ENCODE measurements at regions not wholly inside any gene's neighbourhood (a gene's known extent, or its start where the extent isn't known, plus 50 kb on each side); places are given as distances from the start of the nearest gene placed in this dataset.

DNA sequence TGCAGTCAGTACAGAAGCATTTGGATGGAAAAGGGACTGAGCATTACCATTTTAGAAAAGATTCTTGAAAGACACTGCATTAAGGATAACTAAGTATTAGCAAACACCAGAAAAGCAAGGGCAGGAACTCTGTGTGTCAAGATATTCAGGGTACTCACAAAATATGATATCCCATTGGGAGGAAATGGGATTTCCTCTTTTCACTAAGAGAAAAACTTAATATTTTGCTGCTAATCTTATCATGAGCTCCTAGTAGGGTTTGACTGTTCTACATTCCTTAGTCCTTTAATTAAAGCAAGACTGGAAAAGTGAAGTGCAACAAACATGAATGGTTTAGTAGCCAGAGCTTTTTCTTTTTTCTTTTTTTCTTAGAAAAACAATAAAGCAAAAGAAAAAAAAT lies 305.9 kb upstream of the ADGRL4 start:
- intact Hi-C loops (cut with micrococcal nuclease; ENCODE audit: unreplicated experiment) (no loop called here), in situ Hi-C loops (cut with HindIII; ENCODE audit: low pct_unique_long_range_greater_than_20kb, low sequenced_read_pairs) (no loop called here)
- ATAC-seq (no peak), DNase-seq (ENCODE audit: low read depth, low spot score) (no peak)
- Histone ChIP-seq H3K9me3 (ENCODE audit: control insufficient read depth, insufficient read depth, low read depth, low read length) (no peaks in the 10 kb centered on the region), H3K27ac (ENCODE audit: low read length) (no peak overlapping the region), H3K36me3 (ENCODE audit: control insufficient read depth, insufficient read depth, low read length) (no peaks in the 10 kb centered on the region; the same call in 1 of the 2 replicates), H3K27me3 (ENCODE audit: control insufficient read depth, insufficient read depth, low read length) (no peaks in the 10 kb centered on the region), H3K4me3 (ENCODE audit: low read depth in 2 of 2, low read length in 2 of 2) (no peak overlapping the region), H3K4me1 (ENCODE audit: control insufficient read depth, insufficient read depth, low read length) (no peaks in the 10 kb centered on the region)
- ChIA-PET POLR2A (no interaction called here), CTCF (no interaction called here)
- no TSS peak for BruUV-seq (replicated peaks)
- TF ChIP-seq TCF7L2 (IDR thresholded peaks at IDR 0.05; ENCODE audit: low read depth, low read length) (no peak), SIN3A (IDR thresholded peaks at IDR 0.05; ENCODE audit: borderline replicate concordance, insufficient read depth, low read depth, low read length) (no peak), POLR2AphosphoS5 (IDR thresholded peaks at IDR 0.05; ENCODE audit: low read depth, low read length) (no peak)
- TF ChIP-seq, protein P1, sequence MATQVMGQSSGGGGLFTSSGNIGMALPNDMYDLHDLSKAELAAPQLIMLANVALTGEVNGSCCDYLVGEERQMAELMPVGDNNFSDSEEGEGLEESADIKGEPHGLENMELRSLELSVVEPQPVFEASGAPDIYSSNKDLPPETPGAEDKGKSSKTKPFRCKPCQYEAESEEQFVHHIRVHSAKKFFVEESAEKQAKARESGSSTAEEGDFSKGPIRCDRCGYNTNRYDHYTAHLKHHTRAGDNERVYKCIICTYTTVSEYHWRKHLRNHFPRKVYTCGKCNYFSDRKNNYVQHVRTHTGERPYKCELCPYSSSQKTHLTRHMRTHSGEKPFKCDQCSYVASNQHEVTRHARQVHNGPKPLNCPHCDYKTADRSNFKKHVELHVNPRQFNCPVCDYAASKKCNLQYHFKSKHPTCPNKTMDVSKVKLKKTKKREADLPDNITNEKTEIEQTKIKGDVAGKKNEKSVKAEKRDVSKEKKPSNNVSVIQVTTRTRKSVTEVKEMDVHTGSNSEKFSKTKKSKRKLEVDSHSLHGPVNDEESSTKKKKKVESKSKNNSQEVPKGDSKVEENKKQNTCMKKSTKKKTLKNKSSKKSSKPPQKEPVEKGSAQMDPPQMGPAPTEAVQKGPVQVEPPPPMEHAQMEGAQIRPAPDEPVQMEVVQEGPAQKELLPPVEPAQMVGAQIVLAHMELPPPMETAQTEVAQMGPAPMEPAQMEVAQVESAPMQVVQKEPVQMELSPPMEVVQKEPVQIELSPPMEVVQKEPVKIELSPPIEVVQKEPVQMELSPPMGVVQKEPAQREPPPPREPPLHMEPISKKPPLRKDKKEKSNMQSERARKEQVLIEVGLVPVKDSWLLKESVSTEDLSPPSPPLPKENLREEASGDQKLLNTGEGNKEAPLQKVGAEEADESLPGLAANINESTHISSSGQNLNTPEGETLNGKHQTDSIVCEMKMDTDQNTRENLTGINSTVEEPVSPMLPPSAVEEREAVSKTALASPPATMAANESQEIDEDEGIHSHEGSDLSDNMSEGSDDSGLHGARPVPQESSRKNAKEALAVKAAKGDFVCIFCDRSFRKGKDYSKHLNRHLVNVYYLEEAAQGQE (IDR thresholded peaks at IDR 0.05; ENCODE audit: insufficient read depth in 1 of 2, low read depth in 2 of 2, low read length in 1 of 2) = no peak
- TF ChIP-seq, protein P2, sequence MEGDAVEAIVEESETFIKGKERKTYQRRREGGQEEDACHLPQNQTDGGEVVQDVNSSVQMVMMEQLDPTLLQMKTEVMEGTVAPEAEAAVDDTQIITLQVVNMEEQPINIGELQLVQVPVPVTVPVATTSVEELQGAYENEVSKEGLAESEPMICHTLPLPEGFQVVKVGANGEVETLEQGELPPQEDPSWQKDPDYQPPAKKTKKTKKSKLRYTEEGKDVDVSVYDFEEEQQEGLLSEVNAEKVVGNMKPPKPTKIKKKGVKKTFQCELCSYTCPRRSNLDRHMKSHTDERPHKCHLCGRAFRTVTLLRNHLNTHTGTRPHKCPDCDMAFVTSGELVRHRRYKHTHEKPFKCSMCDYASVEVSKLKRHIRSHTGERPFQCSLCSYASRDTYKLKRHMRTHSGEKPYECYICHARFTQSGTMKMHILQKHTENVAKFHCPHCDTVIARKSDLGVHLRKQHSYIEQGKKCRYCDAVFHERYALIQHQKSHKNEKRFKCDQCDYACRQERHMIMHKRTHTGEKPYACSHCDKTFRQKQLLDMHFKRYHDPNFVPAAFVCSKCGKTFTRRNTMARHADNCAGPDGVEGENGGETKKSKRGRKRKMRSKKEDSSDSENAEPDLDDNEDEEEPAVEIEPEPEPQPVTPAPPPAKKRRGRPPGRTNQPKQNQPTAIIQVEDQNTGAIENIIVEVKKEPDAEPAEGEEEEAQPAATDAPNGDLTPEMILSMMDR (IDR thresholded peaks at IDR 0.05) = no peak

DNA sequence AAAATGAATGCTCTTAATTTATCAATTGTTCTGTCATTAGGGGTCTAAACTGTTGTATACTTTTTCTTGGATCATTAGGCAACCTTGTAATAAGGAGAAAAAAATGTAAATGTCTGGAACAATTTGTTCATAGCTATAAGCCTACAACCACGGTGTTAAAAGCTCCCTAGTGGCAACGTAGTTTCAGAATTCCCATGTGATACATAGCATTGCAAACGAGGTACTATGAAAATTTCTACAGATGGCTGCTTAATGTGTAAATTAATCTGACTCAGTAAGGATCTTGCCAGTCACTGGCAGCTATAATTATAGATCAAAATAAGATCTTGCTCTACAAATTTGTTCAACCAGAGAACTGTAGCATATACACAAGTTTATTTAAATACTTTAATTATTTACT lies 304.1 kb upstream of the ADGRL4 start:
- DNase-seq (ENCODE audit: low read depth, low spot score) (no peak), ATAC-seq (no peak)
- Histone ChIP-seq H3K4me1 (ENCODE audit: control insufficient read depth, insufficient read depth, low read length) (no peaks in the 10 kb centered on the region), H3K9me3 (ENCODE audit: control insufficient read depth, insufficient read depth, low read depth, low read length) (no peaks in the 10 kb centered on the region), H3K27me3 (ENCODE audit: control insufficient read depth, insufficient read depth, low read length) (no peaks in the 10 kb centered on the region), H3K36me3 (ENCODE audit: control insufficient read depth, insufficient read depth, low read length) (no peaks in the 10 kb centered on the region; the same call in 1 of the 2 replicates), H3K4me3 (ENCODE audit: low read depth in 2 of 2, low read length in 2 of 2) (no peak overlapping the region), H3K27ac (ENCODE audit: low read length) (no peak overlapping the region)
- no TSS peak for BruUV-seq (replicated peaks)
- in situ Hi-C loops (cut with HindIII; ENCODE audit: low pct_unique_long_range_greater_than_20kb, low sequenced_read_pairs) (no loop called here), intact Hi-C loops (cut with micrococcal nuclease; ENCODE audit: unreplicated experiment) (no loop called here)
- ChIA-PET CTCF (no interaction called here), POLR2A (no interaction called here)
- TF ChIP-seq POLR2AphosphoS5 (IDR thresholded peaks at IDR 0.05; ENCODE audit: low read depth, low read length) = no peak
- TF ChIP-seq, protein P2 (IDR thresholded peaks at IDR 0.05) = no peak
- no peak for TF ChIP-seq SIN3A (IDR thresholded peaks at IDR 0.05; ENCODE audit: borderline replicate concordance, insufficient read depth, low read depth, low read length)
- no peak for TF ChIP-seq TCF7L2 (IDR thresholded peaks at IDR 0.05; ENCODE audit: low read depth, low read length)
- TF ChIP-seq, protein P1 (IDR thresholded peaks at IDR 0.05; ENCODE audit: insufficient read depth in 1 of 2, low read depth in 2 of 2, low read length in 1 of 2) = no peak

Measured in Panc1 (cell line).